Type B pancreatic cell (in vitro differentiated cells): ENCODE measurements at regions not wholly inside any gene's neighbourhood (a gene's known extent, or its start where the extent isn't known, plus 50 kb on each side); places are given as distances from the start of the nearest gene placed in this dataset.

Experiments used
- DNase-seq: peaks from one replicate; pipeline ENCODE4 v3.0.0; 2021; ENCODE audit warnings: mixed read lengths; ENCODE audit not compliant: unreplicated experiment; ENCODE audit errors: extremely low spot score
- H3K27ac Mint-ChIP-seq: 2 replicates; pipeline ENCODE4 v1.8.0; 2021; ENCODE audit warnings: mild to moderate bottlenecking, mixed read lengths
- H3K27me3 Mint-ChIP-seq: 2 replicates; pipeline ENCODE4 v1.8.0; 2021; ENCODE audit warnings: mixed read lengths
- H3K36me3 Mint-ChIP-seq: 2 replicates; pipeline ENCODE4 v1.8.0; 2021; ENCODE audit warnings: mixed read lengths
- H3K4me1 Mint-ChIP-seq: one replicate; pipeline ENCODE4 v1.8.0; 2021; ENCODE audit warnings: mixed read lengths; ENCODE audit not compliant: unreplicated experiment
- H3K4me3 Mint-ChIP-seq: 2 replicates; pipeline ENCODE4 v1.8.0; 2021; ENCODE audit warnings: mild to moderate bottlenecking, mixed read lengths
- H3K9me3 Mint-ChIP-seq: 2 replicates; pipeline ENCODE4 v1.8.0; 2021; ENCODE audit warnings: mixed read lengths
- CTCF ChIP-seq: fragments of 200-600 bp; sonication (generic); conservative IDR thresholded peaks from 2 replicates; pipeline ENCODE4 v1.5.0; 2021; ENCODE audit warnings: antibody characterized with exemption, mild to moderate bottlenecking

- Mint-ChIP-seq H3K36me3 (no peaks in the 10 kb centered on the region), H3K4me3 (no peak overlapping the region), H3K27ac (no peak overlapping the region), H3K4me1 (peaks cover 39% of the 10 kb centered on the region), H3K9me3 (peaks cover 21% of the 10 kb centered on the region), H3K27me3 (no peaks in the 10 kb centered on the region)
- TF ChIP-seq CTCF, result no peak
- DNase-seq, result no peak
Measured at GRCh38 chr6:14731611-14732010, 514.3 kb upstream of the JARID2 start.

- DNase-seq, result no peak
- no peak for TF ChIP-seq CTCF
- no peaks in the 10 kb centered on the region for H3K27me3 Mint-ChIP-seq
- H3K4me3 Mint-ChIP-seq, result no peak overlapping the region
- H3K4me1 Mint-ChIP-seq, result peaks cover 39% of the 10 kb centered on the region
- peaks cover 21% of the 10 kb centered on the region for H3K9me3 Mint-ChIP-seq
- no peak overlapping the region for H3K27ac Mint-ChIP-seq
- no peaks in the 10 kb centered on the region for H3K36me3 Mint-ChIP-seq
Measured at GRCh38 chr6:14732226-14732843, 513.5 kb upstream of the JARID2 start.

- TF ChIP-seq CTCF, result no peak
- H3K4me3 Mint-ChIP-seq, result no peak overlapping the region
- H3K27ac Mint-ChIP-seq, result peak overlapping the region; percentile 44
- peaks cover 21% of the 10 kb centered on the region for H3K9me3 Mint-ChIP-seq
- no peak for DNase-seq
- H3K4me1 Mint-ChIP-seq, result peaks cover 36% of the 10 kb centered on the region
- no peaks in the 10 kb centered on the region for H3K36me3 Mint-ChIP-seq
- H3K27me3 Mint-ChIP-seq, result no peaks in the 10 kb centered on the region
Measured at GRCh38 chr6:14732844-14733757, 512.8 kb upstream of the JARID2 start.

- DNase-seq, result no peak
- H3K27me3 Mint-ChIP-seq, result no peaks in the 10 kb centered on the region
- TF ChIP-seq CTCF, result no peak
- H3K4me1 Mint-ChIP-seq, result peaks cover 43% of the 10 kb centered on the region
- H3K9me3 Mint-ChIP-seq, result peaks cover 21% of the 10 kb centered on the region
- H3K36me3 Mint-ChIP-seq, result no peaks in the 10 kb centered on the region
- no peak overlapping the region for H3K4me3 Mint-ChIP-seq
- no peak overlapping the region for H3K27ac Mint-ChIP-seq
Measured at GRCh38 chr6:14734052-14734415, 511.8 kb upstream of the JARID2 start.

DNA sequence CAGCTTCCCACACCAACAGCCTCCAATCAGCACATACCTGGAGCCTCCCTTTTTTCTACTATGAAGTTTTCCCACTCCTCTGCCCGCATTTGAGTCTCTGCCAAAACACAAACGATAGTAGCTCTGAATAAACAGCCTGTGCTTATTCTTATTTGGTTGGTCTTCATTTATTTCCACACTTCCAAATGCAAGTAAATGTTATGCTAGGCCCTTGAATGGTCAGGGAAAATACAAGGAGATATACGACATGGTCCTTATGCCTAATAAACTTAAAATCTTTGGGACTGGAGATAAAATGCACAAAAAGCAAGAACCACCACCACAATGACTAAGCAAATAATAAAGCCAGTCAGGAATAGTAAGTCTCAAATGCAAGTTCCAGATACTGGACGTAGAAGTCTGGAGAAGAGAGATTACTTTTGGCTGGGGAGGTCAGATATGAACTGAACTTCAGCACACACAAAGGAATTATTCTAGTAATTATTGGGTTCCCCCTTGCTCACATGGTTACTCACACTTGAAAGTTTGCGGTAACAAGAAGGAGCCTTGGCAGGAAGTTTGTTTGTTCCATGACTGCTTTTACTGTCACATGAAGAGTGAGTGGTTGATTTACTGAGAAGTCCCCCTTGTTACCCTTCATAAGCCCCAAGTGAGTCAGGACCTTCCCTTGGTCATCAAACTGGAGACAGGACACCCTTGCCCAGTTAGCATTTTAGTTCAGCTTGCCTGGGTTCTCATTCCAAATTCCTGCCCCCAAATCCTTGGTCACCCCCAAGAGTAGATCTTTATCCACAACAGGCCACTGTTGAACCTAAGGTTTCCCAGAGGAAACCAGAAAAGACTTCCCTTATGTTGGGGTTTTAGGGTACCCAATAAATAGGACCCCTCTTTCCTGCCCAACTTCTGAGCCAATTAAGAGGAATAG, 511.2 kb upstream of the JARID2 start:
- Mint-ChIP-seq H3K27me3 (no peaks in the 10 kb centered on the region), H3K27ac (no peak overlapping the region), H3K36me3 (no peaks in the 10 kb centered on the region), H3K4me1 (peaks cover 43% of the 10 kb centered on the region), H3K9me3 (peaks cover 21% of the 10 kb centered on the region), H3K4me3 (no peak overlapping the region)
- TF ChIP-seq CTCF, result no peak
- no peak for DNase-seq
